Breast epithelium (tissue), 4 donors: ENCODE measurements at regions not wholly inside any gene's neighbourhood (a gene's known extent, or its start where the extent isn't known, plus 50 kb on each side); places are given as distances from the start of the nearest gene placed in this dataset.

Source experiments
- DNase-seq, 2 donors: peaks; one replicate each; pipeline ENCODE4 v3.0.0-alpha.2; 2019; ENCODE audit warnings: low spot score in 2 of 2
- H3K27ac ChIP-seq, 2 donors: fragments of 200-600 bp; sonication (generic) in 1 of 2; one replicate each; pipeline ENCODE4 v1.5.1; 2016 to 2019; ENCODE audit warnings: mild to moderate bottlenecking in 1 of 2
- H3K27me3 ChIP-seq, 2 donors: fragments of 200-600 bp; sonication (generic) in 1 of 2; one replicate each; pipeline versions ENCODE4 v1.5.1 to v1.6.0; 2017 to 2019; ENCODE audit warnings: control low read depth in 1 of 2, mild to moderate bottlenecking in 1 of 2
- H3K36me3 ChIP-seq: fragments of 200-600 bp; one replicate; pipeline ENCODE4 v1.5.1; 2019
- H3K4me1 ChIP-seq, 2 donors: fragments of 200-600 bp; sonication (generic); one replicate each; pipeline ENCODE4 v1.5.1; 2016 to 2019; ENCODE audit warnings: control low read depth in 1 of 2
- H3K4me3 ChIP-seq, 3 donors: fragments of 200-600 bp; sonication (generic); 1 replicate in 2 of 3; 2 replicates in 1 of 3; pipeline ENCODE4 v1.5.1; 2016 to 2019; ENCODE audit warnings: mild to moderate bottlenecking in 3 of 3, moderate library complexity in 2 of 3
- H3K9me3 ChIP-seq, 2 donors: fragments of 200-600 bp; sonication (generic) in 1 of 2; one replicate each; pipeline ENCODE4 v1.5.1; 2016 to 2019; ENCODE audit warnings: control low read depth in 1 of 2
- CTCF ChIP-seq, 3 donors: fragments of 450-650 bp; IDR thresholded peaks; one replicate each; pipeline ENCODE4 v1.5.1; 2016 to 2017; ENCODE audit warnings: antibody characterized with exemption in 3 of 3, mild to moderate bottlenecking in 3 of 3, moderate library complexity in 3 of 3
- POLR2A ChIP-seq: fragments of 450-650 bp; IDR thresholded peaks from one replicate; pipeline ENCODE4 v1.6.1; 2016; ENCODE audit warnings: antibody characterized with exemption, mild to moderate bottlenecking, moderate library complexity
- POLR2AphosphoS5 ChIP-seq, 3 donors: sonication (generic); formaldehyde crosslinking; IDR thresholded peaks; one replicate each; pipeline ENCODE4 v1.6.1; 2017; ENCODE audit warnings: antibody characterized with exemption in 3 of 3
- intact Hi-C: fragments of 100-400 bp; cut with DNase I; formaldehyde crosslinking; loops from one replicate; pipeline ENCODE4 v1.15.1; 2023; ENCODE audit warnings: low total_unique reads

DNA sequence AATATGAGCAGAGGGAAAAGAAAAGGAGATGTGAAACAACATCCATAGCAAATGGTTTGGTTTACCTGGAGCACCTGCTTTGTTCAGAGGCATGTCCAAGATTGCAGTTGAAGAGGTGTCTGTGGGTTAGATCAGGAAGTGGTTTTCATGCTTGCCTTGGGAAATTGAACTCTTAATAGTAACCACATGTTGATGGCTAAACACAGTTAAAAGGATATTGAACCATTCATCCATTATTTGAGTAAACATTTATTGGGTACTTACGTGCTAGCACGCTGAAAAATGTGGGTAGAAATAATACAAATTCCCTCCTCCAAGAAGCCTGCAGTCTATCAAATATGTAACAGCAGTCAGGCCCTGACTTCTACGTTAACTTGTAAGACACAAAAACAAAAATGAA, 235.7 kb upstream of the TNC start:
- no peak for TF ChIP-seq CTCF (IDR thresholded peaks at IDR 0.05)
- no peak for TF ChIP-seq POLR2A
- no peak for TF ChIP-seq POLR2AphosphoS5 (IDR thresholded peaks at IDR 0.05)

DNA sequence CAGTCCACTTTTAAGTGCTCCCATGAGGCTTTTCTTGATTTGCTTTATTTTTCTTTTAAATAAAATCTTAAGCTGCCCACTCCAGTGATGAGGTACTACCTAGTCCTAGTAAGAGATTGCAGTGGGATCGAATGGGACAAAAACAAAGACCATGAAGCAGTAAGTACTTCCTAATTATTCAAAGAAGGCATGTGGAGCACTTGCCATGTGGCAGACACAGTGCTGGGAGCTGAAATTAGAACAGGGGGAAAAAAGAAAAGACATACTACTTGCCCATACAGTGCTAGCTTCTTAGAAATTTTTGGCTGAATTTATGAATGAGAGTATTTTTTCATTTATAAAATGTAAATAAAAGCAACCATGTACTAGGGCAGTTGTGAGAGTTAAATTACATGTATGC, 239.9 kb upstream of the TNC start:
- H3K9me3 ChIP-seq, result no peaks in the 10 kb centered on the region
- H3K27me3 ChIP-seq, result no peaks in the 10 kb centered on the region
- TF ChIP-seq POLR2A, result no peak
- TF ChIP-seq POLR2AphosphoS5 (IDR thresholded peaks at IDR 0.05), result no peak
- no peak for TF ChIP-seq CTCF (IDR thresholded peaks at IDR 0.05)
- no peak overlapping the region for H3K27ac ChIP-seq
- no peaks in the 10 kb centered on the region for H3K36me3 ChIP-seq
- H3K4me3 ChIP-seq, result no peak overlapping the region
- no peak for DNase-seq
- H3K4me1 ChIP-seq, result no peaks in the 10 kb centered on the region
- intact Hi-C loops, result no loop called here

More for the DNA sequence above, 235.7 kb upstream of the TNC start:
- H3K27ac ChIP-seq, result no peak overlapping the region
- no peak for DNase-seq
- intact Hi-C loops, result loop anchor here (5.0 kb wide), 1 partner anchor 706 kb away; no protein-coding TSS in a partner anchor
- H3K36me3 ChIP-seq, result no peaks in the 10 kb centered on the region
- no peaks in the 10 kb centered on the region for H3K27me3 ChIP-seq
- H3K4me3 ChIP-seq, result no peak overlapping the region
- no peaks in the 10 kb centered on the region for H3K9me3 ChIP-seq
- no peaks in the 10 kb centered on the region for H3K4me1 ChIP-seq

DNA sequence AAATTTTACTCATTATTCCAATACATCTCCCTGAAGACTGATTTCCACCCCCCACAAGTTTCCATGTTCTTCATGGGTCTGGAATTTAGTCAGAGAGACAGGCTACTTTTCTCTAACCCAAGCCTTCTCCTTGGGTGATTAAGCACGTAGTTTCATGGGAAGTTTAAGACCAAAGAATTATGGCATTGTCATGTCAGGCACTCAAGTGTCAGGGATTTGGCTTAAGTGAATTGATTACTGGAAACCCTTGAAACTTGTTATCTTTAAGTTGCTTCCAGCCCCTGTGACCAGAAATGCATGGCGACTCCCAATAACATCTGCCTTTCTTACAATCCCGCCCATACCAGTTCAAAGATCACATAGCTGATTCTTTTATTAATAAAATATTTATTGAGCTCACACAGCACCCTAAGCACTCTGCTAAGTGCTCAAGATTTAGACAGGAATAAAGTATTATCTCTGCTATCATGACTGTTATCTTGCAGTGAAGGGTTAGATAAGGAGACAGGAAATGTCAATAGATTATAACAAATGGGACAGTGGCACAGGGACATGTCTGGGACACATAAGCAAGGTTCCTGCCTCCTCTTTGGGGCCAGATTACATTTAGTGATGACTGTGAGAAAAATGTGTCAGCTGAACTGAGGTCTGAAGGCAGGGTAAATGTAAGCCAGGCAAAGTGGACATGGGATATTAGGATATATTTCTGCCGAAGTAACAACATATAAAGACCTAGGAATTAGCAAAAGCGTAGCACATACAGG, 241.2 kb upstream of the TNC start:
- no peak overlapping the region for H3K27ac ChIP-seq
- intact Hi-C loops, result no loop called here
- no peaks in the 10 kb centered on the region for H3K27me3 ChIP-seq
- no peak overlapping the region for H3K4me3 ChIP-seq
- no peaks in the 10 kb centered on the region for H3K36me3 ChIP-seq
- TF ChIP-seq CTCF (IDR thresholded peaks at IDR 0.05) (no peak), POLR2A (no peak), POLR2AphosphoS5 (IDR thresholded peaks at IDR 0.05) (no peak)
- DNase-seq, result no peak
- no peaks in the 10 kb centered on the region for H3K9me3 ChIP-seq
- H3K4me1 ChIP-seq, result no peaks in the 10 kb centered on the region

DNA sequence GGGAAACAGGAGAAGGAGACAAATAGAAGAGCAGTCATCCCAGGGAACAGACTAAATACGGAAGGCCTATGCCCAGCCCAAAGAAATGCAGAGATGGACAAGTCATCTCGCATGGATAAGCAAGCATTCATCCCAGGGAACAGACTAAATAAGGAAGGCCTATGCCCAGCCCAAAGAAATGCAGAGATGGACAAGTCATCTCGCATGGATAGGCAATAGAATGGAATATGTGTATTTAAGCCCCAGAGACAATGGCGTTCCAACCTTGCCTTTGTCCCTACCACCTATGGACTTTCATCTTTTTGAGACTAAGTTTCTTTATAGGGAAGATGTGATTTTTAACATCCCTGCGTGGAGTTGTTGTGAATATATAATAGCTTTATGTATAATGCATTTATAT, 242.2 kb upstream of the TNC start:
- no peak overlapping the region for H3K4me3 ChIP-seq
- DNase-seq, result no peak
- H3K36me3 ChIP-seq, result no peaks in the 10 kb centered on the region
- no peaks in the 10 kb centered on the region for H3K27me3 ChIP-seq
- no peaks in the 10 kb centered on the region for H3K4me1 ChIP-seq
- H3K9me3 ChIP-seq, result no peaks in the 10 kb centered on the region
- intact Hi-C loops, result no loop called here
- H3K27ac ChIP-seq, result no peak overlapping the region
- no peak for TF ChIP-seq POLR2AphosphoS5 (IDR thresholded peaks at IDR 0.05)
- no peak for TF ChIP-seq POLR2A
- TF ChIP-seq CTCF (IDR thresholded peaks at IDR 0.05), result no peak

GRCh38 chr9:115362101-115362500, 244.1 kb upstream of the TNC start:
- no peak for TF ChIP-seq POLR2AphosphoS5 (IDR thresholded peaks at IDR 0.05)
- TF ChIP-seq CTCF (IDR thresholded peaks at IDR 0.05), result no peak
- TF ChIP-seq POLR2A, result no peak
- no peaks in the 10 kb centered on the region for H3K27me3 ChIP-seq
- H3K9me3 ChIP-seq, result no peaks in the 10 kb centered on the region
- H3K4me3 ChIP-seq, result no peak overlapping the region
- DNase-seq, result no peak
- intact Hi-C loops, result no loop called here
- no peak overlapping the region for H3K27ac ChIP-seq
- H3K4me1 ChIP-seq, result no peaks in the 10 kb centered on the region
- no peaks in the 10 kb centered on the region for H3K36me3 ChIP-seq
